Type B pancreatic cell (in vitro differentiated cells): ENCODE measurements at regions not wholly inside any gene's neighbourhood (a gene's known extent, or its start where the extent isn't known, plus 50 kb on each side); places are given as distances from the start of the nearest gene placed in this dataset.

Experiments used
- DNase-seq: peaks from one replicate; pipeline ENCODE4 v3.0.0; 2021; ENCODE audit warnings: mixed read lengths; ENCODE audit not compliant: unreplicated experiment; ENCODE audit errors: extremely low spot score
- H3K27ac Mint-ChIP-seq: 2 replicates; pipeline ENCODE4 v1.8.0; 2021; ENCODE audit warnings: mild to moderate bottlenecking, mixed read lengths
- H3K27me3 Mint-ChIP-seq: 2 replicates; pipeline ENCODE4 v1.8.0; 2021; ENCODE audit warnings: mixed read lengths
- H3K36me3 Mint-ChIP-seq: 2 replicates; pipeline ENCODE4 v1.8.0; 2021; ENCODE audit warnings: mixed read lengths
- H3K4me1 Mint-ChIP-seq: one replicate; pipeline ENCODE4 v1.8.0; 2021; ENCODE audit warnings: mixed read lengths; ENCODE audit not compliant: unreplicated experiment
- H3K4me3 Mint-ChIP-seq: 2 replicates; pipeline ENCODE4 v1.8.0; 2021; ENCODE audit warnings: mild to moderate bottlenecking, mixed read lengths
- H3K9me3 Mint-ChIP-seq: 2 replicates; pipeline ENCODE4 v1.8.0; 2021; ENCODE audit warnings: mixed read lengths
- CTCF ChIP-seq: fragments of 200-600 bp; sonication (generic); conservative IDR thresholded peaks from 2 replicates; pipeline ENCODE4 v1.5.0; 2021; ENCODE audit warnings: antibody characterized with exemption, mild to moderate bottlenecking

- no peak for TF ChIP-seq CTCF
- Mint-ChIP-seq H3K4me1 (peaks cover 57% of the 10 kb centered on the region), H3K27me3 (no peaks in the 10 kb centered on the region), H3K4me3 (peak overlapping the region; percentile 51), H3K27ac (peak overlapping the region; percentile 46), H3K9me3 (no peaks in the 10 kb centered on the region), H3K36me3 (no peaks in the 10 kb centered on the region)
- no peak for DNase-seq
Measured at GRCh38 chr9:88746743-88747398, 211.9 kb downstream of the NXNL2 start.

- no peak for DNase-seq
- no peak overlapping the region for H3K27ac Mint-ChIP-seq
Measured at GRCh38 chr9:88747768-88748167, 212.8 kb downstream of the NXNL2 start.

GRCh38 chr9:88748566-88749261 lies 213.7 kb downstream of the NXNL2 start:
- no peak overlapping the region for H3K27ac Mint-ChIP-seq
- no peak for TF ChIP-seq CTCF

More at GRCh38 chr9:88747768-88748167, 212.8 kb downstream of the NXNL2 start:
- H3K36me3 Mint-ChIP-seq: no peaks in the 10 kb centered on the region
- peaks cover 57% of the 10 kb centered on the region for H3K4me1 Mint-ChIP-seq
- no peak overlapping the region for H3K4me3 Mint-ChIP-seq
- no peak for TF ChIP-seq CTCF
- no peaks in the 10 kb centered on the region for H3K9me3 Mint-ChIP-seq
- H3K27me3 Mint-ChIP-seq: peaks cover 3% of the 10 kb centered on the region

GRCh38 chr9:88749420-88749819 lies 214.4 kb downstream of the NXNL2 start:
- no peaks in the 10 kb centered on the region for H3K9me3 Mint-ChIP-seq
- no peak for DNase-seq
- no peaks in the 10 kb centered on the region for H3K36me3 Mint-ChIP-seq
- no peak for TF ChIP-seq CTCF
- H3K4me1 Mint-ChIP-seq: peaks cover 56% of the 10 kb centered on the region
- H3K4me3 Mint-ChIP-seq: no peak overlapping the region
- peaks cover 3% of the 10 kb centered on the region for H3K27me3 Mint-ChIP-seq
- H3K27ac Mint-ChIP-seq: no peak overlapping the region

More at GRCh38 chr9:88748566-88749261, 213.7 kb downstream of the NXNL2 start:
- no peak for DNase-seq
- Mint-ChIP-seq H3K9me3 (no peaks in the 10 kb centered on the region), H3K4me1 (peaks cover 58% of the 10 kb centered on the region), H3K27me3 (peaks cover 3% of the 10 kb centered on the region), H3K36me3 (no peaks in the 10 kb centered on the region), H3K4me3 (no peak overlapping the region)

- no peaks in the 10 kb centered on the region for H3K36me3 Mint-ChIP-seq
- no peak for TF ChIP-seq CTCF
- no peaks in the 10 kb centered on the region for H3K9me3 Mint-ChIP-seq
- peaks cover 3% of the 10 kb centered on the region for H3K27me3 Mint-ChIP-seq
- H3K4me3 Mint-ChIP-seq: no peak overlapping the region
- H3K4me1 Mint-ChIP-seq: peaks cover 43% of the 10 kb centered on the region
- no peak for DNase-seq
- H3K27ac Mint-ChIP-seq: no peak overlapping the region
Measured at GRCh38 chr9:88750832-88751360, 215.9 kb downstream of the NXNL2 start.
